ENCODE measurements at regions not wholly inside any gene's neighbourhood (a gene's known extent, or its start where the extent isn't known, plus 50 kb on each side); places are given as distances from the start of the nearest gene placed in this dataset.
"Not testable (repeated sequence)": the region's sequence is repeated elsewhere in the genome, so short reads cannot be mapped to it uniquely, and the experiment has no call there.

- no peak for DNase-seq
Observed at GRCh38 chr22:48717076-48717810, 1110.4 kb downstream of the BRD1 start.

GRCh38 chr22:48716154-48716553, 1111.5 kb downstream of the BRD1 start:
- not testable (repeated sequence) for DNase-seq

GRCh38 chr22:48715511-48715910, 1112.2 kb downstream of the BRD1 start:
- DNase-seq = no peak

- DNase-seq = no peak
Observed at GRCh38 chr22:48714231-48714630, 1113.4 kb downstream of the BRD1 start.

GRCh38 chr22:48713272-48714205, 1114.1 kb downstream of the BRD1 start:
- peak; percentile 9 for DNase-seq

- DNase-seq = no peak
Observed at GRCh38 chr22:48712558-48713271, 1115.0 kb downstream of the BRD1 start.

GRCh38 chr22:48711669-48712068, 1116.0 kb downstream of the BRD1 start:
- no peak for DNase-seq

GRCh38 chr22:48711031-48711431, 1116.6 kb downstream of the BRD1 start:
- no peak for DNase-seq

GRCh38 chr22:48710410-48710809, 1117.3 kb downstream of the BRD1 start:
- no peak for DNase-seq

- DNase-seq = no peak
Observed at GRCh38 chr22:48709976-48710375, 1117.7 kb downstream of the BRD1 start.

GRCh38 chr22:48709453-48709852, 1118.2 kb downstream of the BRD1 start:
- no peak for DNase-seq

GRCh38 chr22:48708558-48709245, 1119.0 kb downstream of the BRD1 start:
- no peak for DNase-seq

- no peak for DNase-seq
Observed at GRCh38 chr22:48707763-48708557, 1119.7 kb downstream of the BRD1 start.

GRCh38 chr22:48706934-48707762, 1120.5 kb downstream of the BRD1 start:
- DNase-seq = no peak

GRCh38 chr22:48705917-48706605, 1121.6 kb downstream of the BRD1 start:
- DNase-seq = no peak

GRCh38 chr22:48705159-48705916, 1122.3 kb downstream of the BRD1 start:
- DNase-seq = no peak

- no peak for DNase-seq
Observed at GRCh38 chr22:48704335-48704734, 1123.3 kb downstream of the BRD1 start.

GRCh38 chr22:48703265-48703941, 1124.3 kb downstream of the BRD1 start:
- no peak for DNase-seq
